HG02610 (cell line): ENCODE measurements at regions not wholly inside any gene's neighbourhood (a gene's known extent, or its start where the extent isn't known, plus 50 kb on each side); places are given as distances from the start of the nearest gene placed in this dataset.
"Not testable (repeated sequence)": the region's sequence is repeated elsewhere in the genome, so short reads cannot be mapped to it uniquely, and the experiment has no call there.

ENCODE experiments used
- ATAC-seq: cut with Tn5 transposase; IDR thresholded peaks from one replicate; pipeline ENCODE4 v1.9.1; 2021; ENCODE audit warnings: mild to moderate bottlenecking, moderate library complexity; ENCODE audit not compliant: unreplicated experiment

GRCh38 chr4:179051206-179051605, 1609.0 kb upstream of the AGA start:
- ATAC-seq = no peak

GRCh38 chr4:179059396-179059795, 1617.2 kb upstream of the AGA start:
- ATAC-seq = no peak

- not testable (repeated sequence) for ATAC-seq
These were observed 1624.0 kb upstream of the AGA start for GRCh38 chr4:179066254-179066653.

GRCh38 chr4:179071131-179071530, 1628.9 kb upstream of the AGA start:
- ATAC-seq = no peak

- ATAC-seq = no peak
These were observed 1634.6 kb upstream of the AGA start for GRCh38 chr4:179076865-179077264.

GRCh38 chr4:179095585-179096221, 1653.5 kb upstream of the AGA start:
- ATAC-seq = no peak

GRCh38 chr4:179097741-179098140, 1655.5 kb upstream of the AGA start:
- ATAC-seq = no peak

- ATAC-seq = no peak
These were observed 1668.1 kb upstream of the AGA start for GRCh38 chr4:179110356-179110755.

- ATAC-seq = no peak
These were observed 1668.6 kb upstream of the AGA start for GRCh38 chr4:179110816-179111215.

- ATAC-seq = no peak
These were observed 1670.4 kb upstream of the AGA start for GRCh38 chr4:179112441-179113170.

- ATAC-seq = no peak
These were observed 1672.4 kb upstream of the AGA start for GRCh38 chr4:179114615-179115014.

GRCh38 chr4:179116011-179116410, 1673.8 kb upstream of the AGA start:
- ATAC-seq = no peak

GRCh38 chr4:179116581-179116980, 1674.3 kb upstream of the AGA start:
- ATAC-seq = no peak

- no peak for ATAC-seq
These were observed 1680.8 kb upstream of the AGA start for GRCh38 chr4:179123084-179123483.

GRCh38 chr4:179124419-179124818, 1682.2 kb upstream of the AGA start:
- ATAC-seq = no peak

GRCh38 chr4:179124957-179125356, 1682.7 kb upstream of the AGA start:
- ATAC-seq = no peak

- no peak for ATAC-seq
These were observed 1683.6 kb upstream of the AGA start for GRCh38 chr4:179125870-179126269.

GRCh38 chr4:179128299-179128698, 1686.1 kb upstream of the AGA start:
- no peak for ATAC-seq

GRCh38 chr4:179130122-179130714, 1688.0 kb upstream of the AGA start:
- peak; percentile 62 for ATAC-seq

GRCh38 chr4:179145746-179146525, 1703.7 kb upstream of the AGA start:
- no peak for ATAC-seq

- no peak for ATAC-seq
These were observed 1709.5 kb upstream of the AGA start for GRCh38 chr4:179151770-179152169.
